K562 (cell line): ENCODE measurements at regions not wholly inside any gene's neighbourhood (a gene's known extent, or its start where the extent isn't known, plus 50 kb on each side); places are given as distances from the start of the nearest gene placed in this dataset.

Source experiments
- ATAC-seq: fragments of 200-7000 bp; cut with Tn5 transposase; 3 replicates; pipeline ENCODE4 v1.9.1; 2020; ENCODE audit warnings: moderate library complexity
- BruUV-seq: library from RNA; stranded (reverse); fragments of 400-500 nt; replicated peaks from 2 replicates; lab custom pipeline; 2021; lab: Mats Ljungman, UMichigan
- CTCF ChIA-PET: fragments of 300-600 bp; formaldehyde crosslinking; extraction: SDS; loops from one replicate; lab custom pipeline; 2021; ENCODE audit warnings: low intra/inter-chr PET ratio; lab: Yijun Ruan, JAX
- POLR2A ChIA-PET: fragments of 300-600, 350-650 bp; sonication (Branson Sonifier 250); formaldehyde crosslinking; extraction: SDS; loops from one replicate; lab custom pipeline; 2021; ENCODE audit warnings: antibody characterized with exemption, inconsistent platforms; lab: Yijun Ruan, JAX
- DNase-seq, 4 experiments: peaks; one replicate each; pipeline versions ENCODE4 v3.0.0 to v3.0.0-alpha.2; 2011 to 2018; ENCODE audit warnings: low spot score in 3 of 4, mixed read lengths in 3 of 4; ENCODE audit errors: extremely low read depth in 1 of 4
- FAIRE-seq: peaks from 2 replicates; lab custom pipeline; 2011; peaks lifted over from hg19 to GRCh38; lab: Jason Lieb, UNC
- H2AFZ ChIP-seq: 2 replicates; pipeline ENCODE4 v1.6.0; 2011; ENCODE audit warnings: low read depth, low read length, control low read depth, inconsistent platforms
- H3K27ac ChIP-seq: fragments of 200-600 bp; 3 replicates; pipeline ENCODE4 v1.8.0; 2011; ENCODE audit warnings: low read depth, mild to moderate bottlenecking, control low read depth, inconsistent platforms, low read length, moderate library complexity, mixed read lengths; ENCODE audit errors: extremely low read depth
- H3K27me3 ChIP-seq, 2 experiments: fragments of 300-600 bp in 1 of 2; 2 replicates in 1 of 2; 3 replicates in 1 of 2; pipeline versions ENCODE4 v1.6.0 to v1.8.0; 2011; ENCODE audit warnings: inconsistent platforms in 2 of 2, low read length in 2 of 2, mild to moderate bottlenecking in 1 of 2, mixed read lengths in 1 of 2, moderate library complexity in 1 of 2; ENCODE audit not compliant: control insufficient read depth in 2 of 2, insufficient read depth in 2 of 2
- H3K36me3 ChIP-seq: fragments of 300-600 bp; 3 replicates; pipeline ENCODE4 v1.8.0; 2011; ENCODE audit warnings: mild to moderate bottlenecking, low read length, inconsistent platforms; ENCODE audit not compliant: control insufficient read depth, insufficient read depth
- H3K4me1 ChIP-seq, 2 experiments: fragments of 200-600 bp in 1 of 2; replicated peaks in 1 of 2; 2 replicates in 1 of 2; 3 replicates in 1 of 2; pipeline versions ENCODE4 v1.5.1 to v1.8.0; 2011; ENCODE audit warnings: inconsistent platforms in 2 of 2, low read length in 2 of 2, mild to moderate bottlenecking in 1 of 2, mixed read lengths in 1 of 2, moderate library complexity in 1 of 2; ENCODE audit not compliant: control insufficient read depth in 2 of 2, insufficient read depth in 2 of 2
- H3K4me2 ChIP-seq: 2 replicates; pipeline ENCODE4 v1.6.1; 2011; ENCODE audit warnings: low read length, control low read depth, inconsistent platforms, mixed read lengths; ENCODE audit not compliant: insufficient read depth
- H3K4me3 ChIP-seq: fragments of 200-600 bp; sonication (generic), shearing (Covaris generic); 2 replicates; pipeline ENCODE4 v1.5.1; 2016; ENCODE audit warnings: control low read depth, inconsistent platforms
- H3K79me2 ChIP-seq: fragments of 200-600 bp; 3 replicates; pipeline ENCODE4 v1.8.0; 2011; ENCODE audit warnings: low read length, inconsistent platforms; ENCODE audit not compliant: control insufficient read depth, insufficient read depth
- H3K9ac ChIP-seq, 2 experiments: 2 replicates each; pipeline versions ENCODE4 v1.6.0 to v1.6.1; 2011; ENCODE audit warnings: low read depth in 2 of 2, low read length in 2 of 2, control low read depth in 1 of 2, inconsistent platforms in 1 of 2, mild to moderate bottlenecking in 1 of 2, mixed read lengths in 1 of 2; ENCODE audit not compliant: insufficient read depth in 1 of 2
- H3K9me1 ChIP-seq: one replicate; pipeline ENCODE4 v1.6.0; 2011; ENCODE audit warnings: inconsistent platforms, mild to moderate bottlenecking, low read length, moderate library complexity; ENCODE audit not compliant: control insufficient read depth, insufficient read depth
- H3K9me3 ChIP-seq: replicated peaks from 2 replicates; pipeline ENCODE4 v1.5.1; 2011; ENCODE audit warnings: low read depth, low read length, inconsistent platforms; ENCODE audit not compliant: control insufficient read depth, insufficient read depth
- H4K20me1 ChIP-seq: replicated peaks from 2 replicates; pipeline ENCODE4 v1.6.1; 2011; ENCODE audit warnings: low read length, inconsistent platforms, mixed read lengths; ENCODE audit not compliant: control insufficient read depth, insufficient read depth
- CBX1 ChIP-seq: sonication (generic); IDR thresholded peaks from 2 replicates; pipeline ENCODE4 v1.6.1; 2016; ENCODE audit warnings: antibody characterized with exemption, low read depth, mild to moderate bottlenecking
- COPS2 ChIP-seq: fragments of 450-650 bp; conservative IDR thresholded peaks from 2 replicates; pipeline ENCODE4 v1.6.1; 2016; ENCODE audit warnings: mild to moderate bottlenecking, moderate library complexity
- CXXC5 ChIP-seq: fragments of 250-450 bp; sonication (Bioruptor Pico); IDR thresholded peaks from 2 replicates; pipeline ENCODE4 v1.8.0; 2022; ENCODE audit warnings: inconsistent platforms, mild to moderate bottlenecking, moderate library complexity
- ETV5 ChIP-seq: sonication (generic); formaldehyde crosslinking; IDR thresholded peaks from 2 replicates; pipeline ENCODE4 v1.4.0; 2020; ENCODE audit warnings: low read depth, mild to moderate bottlenecking, missing genetic modification reagents
- HNRNPH1 ChIP-seq: fragments of 200-400 bp; formaldehyde crosslinking; optimal IDR thresholded peaks from 2 replicates; pipeline ENCODE3; 2017; ENCODE audit warnings: low read depth, mild to moderate bottlenecking, low read length, moderate library complexity
- KHSRP ChIP-seq: fragments of 450-650 bp; IDR thresholded peaks from 2 replicates; pipeline ENCODE4 v1.6.1; 2017
- MAFG ChIP-seq: fragments of 450-650 bp; conservative IDR thresholded peaks from 2 replicates; pipeline ENCODE4 v1.6.1; 2016; ENCODE audit warnings: missing genetic modification characterization, missing compliant biosample characterization
- MAZ ChIP-seq, 2 experiments: fragments of 450-650 bp in 1 of 2; sonication (generic) in 1 of 2; formaldehyde crosslinking; IDR thresholded peaks in 1 of 2; conservative IDR thresholded peaks in 1 of 2; 2 replicates each; pipeline versions ENCODE4 v1.4.0 to v1.5.0; 2020; ENCODE audit warnings: mild to moderate bottlenecking in 1 of 2, missing genetic modification reagents in 1 of 2
- NFYB ChIP-seq: IDR thresholded peaks from 2 replicates; pipeline ENCODE4 v1.6.1; 2011; ENCODE audit warnings: mild to moderate bottlenecking, moderate library complexity; ENCODE audit not compliant: insufficient read length; ENCODE audit errors: extremely low read depth
- NR2C2 ChIP-seq, 2 experiments: fragments of 200-800 bp in 1 of 2; sonication (Bioruptor generic) in 1 of 2; sonication (generic) in 1 of 2; formaldehyde crosslinking in 1 of 2; IDR thresholded peaks; 2 replicates each; pipeline versions ENCODE4 v1.6.1 to v1.8.0; 2016 to 2022; ENCODE audit warnings: mild to moderate bottlenecking in 1 of 2, missing compliant biosample characterization in 1 of 2, missing genetic modification characterization in 1 of 2, missing genetic modification reagents in 1 of 2
- PRPF4 ChIP-seq: fragments of 200-400 bp; formaldehyde crosslinking; IDR thresholded peaks from one replicate; pipeline ENCODE4 v1.6.1; 2017; ENCODE audit warnings: low read length, low read depth, mild to moderate bottlenecking; ENCODE audit not compliant: insufficient read depth, poor library complexity, severe bottlenecking
- RBM22 ChIP-seq: fragments of 200-400 bp; formaldehyde crosslinking; IDR thresholded peaks from 2 replicates; pipeline ENCODE4 v1.6.1; 2018; ENCODE audit warnings: low read length, low read depth; ENCODE audit not compliant: poor library complexity, severe bottlenecking
- TAF9B ChIP-seq: fragments of 450-650 bp; IDR thresholded peaks from 2 replicates; pipeline ENCODE4 v1.6.1; 2018; ENCODE audit warnings: mild to moderate bottlenecking; ENCODE audit not compliant: partially characterized antibody
- TSC22D4 ChIP-seq: fragments of 450-650 bp; IDR thresholded peaks from 2 replicates; pipeline ENCODE4 v1.6.1; 2016; ENCODE audit warnings: missing genetic modification characterization, missing biosample characterization, control low read depth
- ZBED1 ChIP-seq: IDR thresholded peaks from 2 replicates; pipeline ENCODE4 v1.6.1; 2014
- ZNF436 ChIP-seq: fragments of 250-450, 450-650 bp; sonication (Bioruptor Pico); formaldehyde crosslinking; IDR thresholded peaks from 2 replicates; pipeline ENCODE4 v1.7.0; 2020; ENCODE audit warnings: mild to moderate bottlenecking
- WGBS: fragments of 100-300 bp; shearing (Covaris generic); methylation state at CpG from one replicate; pipeline ENCODE4 v1.1.6; 2016; ENCODE audit warnings: low coverage, mixed read lengths; ENCODE audit not compliant: insufficient coverage; ENCODE audit errors: missing lambda C conversion rate; 5-methylcytosine and 5-hydroxymethylcytosine counted together
- in situ Hi-C: fragments of 300-500 bp; cut with MboI; formaldehyde crosslinking; loops from 4 replicates; pipeline ENCODE4 v1.15.0; 2018; ENCODE audit warnings: inconsistent platforms, mixed read lengths
- intact Hi-C: fragments of 100-400 bp; cut with micrococcal nuclease; formaldehyde crosslinking; loops from 2 replicates; pipeline ENCODE4 v1.14.2; 2022
- TF ChIP-seq, protein P1 (sequence below), 2 experiments: fragments of 450-650 bp in 1 of 2; sonication (generic) in 1 of 2; formaldehyde crosslinking in 1 of 2; IDR thresholded peaks in 1 of 2; conservative IDR thresholded peaks in 1 of 2; 2 replicates each; pipeline versions ENCODE4 v1.6.1 to v1.8.1; 2016 to 2023; ENCODE audit warnings: mild to moderate bottlenecking in 2 of 2, moderate library complexity in 2 of 2, inconsistent platforms in 1 of 2, missing genetic modification reagents in 1 of 2
- TF ChIP-seq, protein P2 (sequence below): fragments of 250-450 bp; sonication (Bioruptor Pico); IDR thresholded peaks from 2 replicates; pipeline ENCODE4 v1.4.0; 2020; ENCODE audit warnings: mild to moderate bottlenecking

DNA sequence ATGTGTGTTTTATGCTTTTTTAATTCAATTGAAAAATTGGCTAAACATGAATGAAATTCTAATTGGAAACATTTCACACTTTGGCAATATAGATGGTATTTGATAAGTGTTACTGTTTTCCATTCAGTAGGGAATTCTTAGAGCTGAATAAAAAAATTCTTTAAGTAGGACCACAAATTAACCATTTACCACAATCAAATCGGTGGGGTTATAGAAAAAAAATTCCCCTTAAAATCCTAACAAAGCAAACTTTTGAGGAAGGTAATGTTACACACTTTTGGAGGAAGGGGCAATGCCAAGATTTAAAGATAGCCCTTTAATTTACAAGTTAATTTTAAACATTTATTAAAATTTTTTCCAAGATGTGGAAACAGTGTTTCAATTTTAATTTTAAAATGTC is 279.0 kb upstream of the FIGN start:
- BruUV-seq = no TSS peak
- in situ Hi-C loops = no loop called here
- H3K4me1 ChIP-seq = no peaks in the 10 kb centered on the region
- ChIA-PET CTCF (no interaction called here), POLR2A (no interaction called here)
- H2AFZ ChIP-seq = no peak overlapping the region
- no peak for DNase-seq
- no peaks in the 10 kb centered on the region for H3K79me2 ChIP-seq
- H3K4me3 ChIP-seq = no peak overlapping the region
- H3K27ac ChIP-seq = no peak overlapping the region
- no peaks in the 10 kb centered on the region; the same call in 1 of the 2 replicates for H3K9me3 ChIP-seq
- TF ChIP-seq ETV5 = no peak
- TF ChIP-seq TSC22D4 (tag) = no peak
- no peak for TF ChIP-seq HNRNPH1
- TF ChIP-seq ZBED1 = no peak
- TF ChIP-seq PRPF4 = no peak
- no peak for TF ChIP-seq MAZ (CRISPR knock-in tag; conservative IDR thresholded peaks at IDR 0.05 in 1 of 2, IDR thresholded peaks at IDR 0.05 in 1 of 2)
- TF ChIP-seq ZNF436 (CRISPR knock-in tag) = no peak
- TF ChIP-seq NFYB = no peak
- no peak for TF ChIP-seq NR2C2 (CRISPR knock-in tag; IDR thresholded peaks at IDR 0.05)
- TF ChIP-seq NR2C2 (tag; IDR thresholded peaks at IDR 0.05) = no peak
- TF ChIP-seq CXXC5 = no peak
- TF ChIP-seq, protein P1, sequence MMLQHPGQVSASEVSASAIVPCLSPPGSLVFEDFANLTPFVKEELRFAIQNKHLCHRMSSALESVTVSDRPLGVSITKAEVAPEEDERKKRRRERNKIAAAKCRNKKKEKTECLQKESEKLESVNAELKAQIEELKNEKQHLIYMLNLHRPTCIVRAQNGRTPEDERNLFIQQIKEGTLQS (IDR thresholded peaks at IDR 0.05) = no peak
- TF ChIP-seq, protein P1 (CRISPR knock-in tag; conservative IDR thresholded peaks at IDR 0.05) = no peak
- TF ChIP-seq RBM22 = no peak
- no peak for TF ChIP-seq KHSRP
- TF ChIP-seq MAFG (tag) = no peak
- TF ChIP-seq, protein P2, sequence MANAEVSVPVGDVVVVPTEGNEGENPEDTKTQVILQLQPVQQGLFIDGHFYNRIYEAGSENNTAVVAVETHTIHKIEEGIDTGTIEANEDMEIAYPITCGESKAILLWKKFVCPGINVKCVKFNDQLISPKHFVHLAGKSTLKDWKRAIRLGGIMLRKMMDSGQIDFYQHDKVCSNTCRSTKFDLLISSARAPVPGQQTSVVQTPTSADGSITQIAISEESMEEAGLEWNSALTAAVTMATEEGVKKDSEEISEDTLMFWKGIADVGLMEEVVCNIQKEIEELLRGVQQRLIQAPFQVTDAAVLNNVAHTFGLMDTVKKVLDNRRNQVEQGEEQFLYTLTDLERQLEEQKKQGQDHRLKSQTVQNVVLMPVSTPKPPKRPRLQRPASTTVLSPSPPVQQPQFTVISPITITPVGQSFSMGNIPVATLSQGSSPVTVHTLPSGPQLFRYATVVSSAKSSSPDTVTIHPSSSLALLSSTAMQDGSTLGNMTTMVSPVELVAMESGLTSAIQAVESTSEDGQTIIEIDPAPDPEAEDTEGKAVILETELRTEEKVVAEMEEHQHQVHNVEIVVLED = no peak
- TF ChIP-seq CBX1 = no peak
- no peak for TF ChIP-seq TAF9B
- no peak for TF ChIP-seq COPS2
- H4K20me1 ChIP-seq = no peaks in the 10 kb centered on the region
- no peaks in the 10 kb centered on the region for H3K36me3 ChIP-seq
- intact Hi-C loops = no loop called here
- H3K9ac ChIP-seq = no peak overlapping the region
- WGBS = 0% methylated on average over 1 of the region's 1 CpG
- FAIRE-seq = no peak
- H3K9me1 ChIP-seq = no peaks in the 10 kb centered on the region
- ATAC-seq = no peak
- H3K27me3 ChIP-seq = no peaks in the 10 kb centered on the region
- H3K4me2 ChIP-seq = no peak overlapping the region
